HepG2 (cell line): ENCODE measurements at regions not wholly inside any gene's neighbourhood (a gene's known extent, or its start where the extent isn't known, plus 50 kb on each side); places are given as distances from the start of the nearest gene placed in this dataset.

Experiments used
- ATAC-seq: fragments of 200-7000 bp; cut with Tn5 transposase; 3 replicates; pipeline ENCODE4 v1.9.1; 2020; ENCODE audit warnings: mild to moderate bottlenecking, moderate library complexity
- BruUV-seq: library from RNA; stranded (reverse); fragments of 400-500 nt; replicated peaks from 2 replicates; lab custom pipeline; 2021; lab: Mats Ljungman, UMichigan
- CTCF ChIA-PET: fragments of 300-600 bp; formaldehyde crosslinking; extraction: SDS; loops from one replicate; lab custom pipeline; 2021; ENCODE audit warnings: low total read pairs, inconsistent platforms, low intra/inter-chr PET ratio; lab: Yijun Ruan, JAX
- POLR2A ChIA-PET: fragments of 350-600 bp; sonication (Branson Sonifier 250); formaldehyde crosslinking; loops from one replicate; lab custom pipeline; 2020; ENCODE audit warnings: antibody characterized with exemption, inconsistent platforms; lab: Yijun Ruan, JAX
- DNase-seq: peaks from one replicate; pipeline ENCODE4 v3.0.0-alpha.2; 2015; ENCODE audit warnings: low spot score
- FAIRE-seq: peaks from 3 replicates; lab custom pipeline; 2011; peaks lifted over from hg19 to GRCh38; lab: Jason Lieb, UNC
- H2AFZ ChIP-seq: one replicate; pipeline ENCODE4 v1.6.1; 2011; ENCODE audit warnings: low read length, inconsistent platforms
- H3K27ac ChIP-seq: fragments of 300-600 bp; 3 replicates; pipeline ENCODE4 v1.8.0; 2011; ENCODE audit warnings: mixed run types, mild to moderate bottlenecking, mixed read lengths, low read length, inconsistent platforms; ENCODE audit not compliant: insufficient read depth; ENCODE audit errors: extremely low read length
- H3K27me3 ChIP-seq, 2 experiments: fragments of 200-600 bp in 1 of 2; 2 replicates in 1 of 2; 3 replicates in 1 of 2; pipeline versions ENCODE4 v1.6.0 to v1.8.0; 2011; ENCODE audit warnings: low read length in 2 of 2, mild to moderate bottlenecking in 2 of 2, moderate library complexity in 2 of 2, inconsistent platforms in 1 of 2; ENCODE audit not compliant: insufficient read depth in 2 of 2, control insufficient read depth in 1 of 2
- H3K36me3 ChIP-seq, 2 experiments: fragments of 200-600 bp in 1 of 2; replicated peaks in 1 of 2; 2 replicates in 1 of 2; 3 replicates in 1 of 2; pipeline versions ENCODE4 v1.5.1 to v1.8.0; 2011; ENCODE audit warnings: low read length in 2 of 2, inconsistent platforms in 1 of 2; ENCODE audit not compliant: insufficient read depth in 2 of 2, control insufficient read depth in 1 of 2
- H3K4me1 ChIP-seq: 2 replicates; pipeline ENCODE4 v1.5.1; 2012; ENCODE audit warnings: low read length, inconsistent platforms; ENCODE audit not compliant: insufficient read depth
- H3K4me2 ChIP-seq: 2 replicates; pipeline ENCODE4 v1.6.0; 2011; ENCODE audit warnings: low read depth, low read length, inconsistent platforms
- H3K4me3 ChIP-seq, 3 experiments: fragments of 200-600 bp in 1 of 3; sonication (generic), shearing (Covaris generic) in 1 of 3; replicated peaks in 1 of 3; 2 replicates each; pipeline ENCODE4 v1.5.1; 2011 to 2016; ENCODE audit warnings: low read length in 3 of 3, inconsistent platforms in 2 of 3, low read depth in 2 of 3, mild to moderate bottlenecking in 2 of 3, control low read depth in 1 of 3, mixed read lengths in 1 of 3; ENCODE audit not compliant: insufficient read depth in 1 of 3
- H3K79me2 ChIP-seq: one replicate; pipeline ENCODE4 v1.6.1; 2011; ENCODE audit warnings: low read length, inconsistent platforms; ENCODE audit not compliant: insufficient read depth
- H3K9ac ChIP-seq: 2 replicates; pipeline ENCODE4 v1.6.0; 2011; ENCODE audit warnings: mild to moderate bottlenecking, low read depth, low read length, inconsistent platforms; ENCODE audit not compliant: insufficient read depth
- H3K9me3 ChIP-seq: 2 replicates; pipeline ENCODE4 v1.5.1; 2012; ENCODE audit warnings: mild to moderate bottlenecking, low read length
- H4K20me1 ChIP-seq: 2 replicates; pipeline ENCODE4 v1.6.0; 2011; ENCODE audit warnings: inconsistent platforms, mild to moderate bottlenecking, low read length, moderate library complexity; ENCODE audit not compliant: insufficient read depth
- ARNTL ChIP-seq: sonication (generic); formaldehyde crosslinking; IDR thresholded peaks from 2 replicates; pipeline ENCODE4 v1.4.0; 2020; ENCODE audit warnings: mild to moderate bottlenecking, missing genetic modification reagents
- CENPT ChIP-seq: sonication (generic); formaldehyde crosslinking; IDR thresholded peaks from 2 replicates; pipeline ENCODE4 v1.8.0; 2022; ENCODE audit warnings: low read depth, mild to moderate bottlenecking, moderate library complexity, missing genetic modification reagents
- JDP2 ChIP-seq: sonication (generic); formaldehyde crosslinking; IDR thresholded peaks from 2 replicates; pipeline ENCODE4 v1.8.1; 2022; ENCODE audit warnings: missing genetic modification reagents, borderline replicate concordance
- MAFF ChIP-seq: IDR thresholded peaks from 2 replicates; pipeline ENCODE4 v1.6.1; 2011; ENCODE audit warnings: low read depth, low read length, improper control_type of control experiment
- NKX3-1 ChIP-seq: sonication (generic); formaldehyde crosslinking; IDR thresholded peaks from 2 replicates; pipeline ENCODE4 v1.5.0; 2020; ENCODE audit warnings: missing genetic modification reagents
- RFX5 ChIP-seq: IDR thresholded peaks from 2 replicates; pipeline ENCODE4 v1.6.1; 2011; ENCODE audit warnings: low read depth, low read length, improper control_type of control experiment
- TARDBP ChIP-seq: sonication (generic); formaldehyde crosslinking; IDR thresholded peaks from 2 replicates; pipeline ENCODE4 v1.8.0; 2022; ENCODE audit warnings: mild to moderate bottlenecking, missing genetic modification reagents
- TFAP4 ChIP-seq: sonication (generic); IDR thresholded peaks from 2 replicates; pipeline ENCODE4 v1.6.1; 2016; ENCODE audit warnings: low read depth, borderline replicate concordance
- XRCC5 ChIP-seq: fragments of 200-400 bp; formaldehyde crosslinking; optimal IDR thresholded peaks from 2 replicates; pipeline ENCODE3; 2017; ENCODE audit warnings: mild to moderate bottlenecking, low read length
- ZMYM3 ChIP-seq: sonication (generic); formaldehyde crosslinking; IDR thresholded peaks from 2 replicates; pipeline ENCODE4 v1.5.1; 2020; ENCODE audit warnings: mild to moderate bottlenecking, missing genetic modification reagents
- ZNF3 ChIP-seq: IDR thresholded peaks from 2 replicates; pipeline ENCODE4 v1.7.0; 2017; ENCODE audit warnings: inconsistent platforms
- ZNF343 ChIP-seq: sonication (generic); formaldehyde crosslinking; IDR thresholded peaks from 2 replicates; pipeline ENCODE4 v1.4.0; 2020; ENCODE audit warnings: mild to moderate bottlenecking, missing genetic modification reagents
- ZNF614 ChIP-seq: IDR thresholded peaks from 2 replicates; pipeline ENCODE4 v1.6.1; 2018; ENCODE audit warnings: missing biosample characterization, missing genetic modification reagents, inconsistent platforms, borderline replicate concordance
- WGBS: methylation state at CpG from one replicate; pipeline ENCODE4 v1.1.6; 2017; ENCODE audit warnings: low lambda C conversion rate; 5-methylcytosine and 5-hydroxymethylcytosine counted together
- in situ Hi-C: cut with HindIII; loops from 2 replicates; pipeline ENCODE4 v1.10.0; 2017; ENCODE audit warnings: low pct_unique_long_range_greater_than_20kb; ENCODE audit not compliant: extremely low pct_ligation_motif_present
- intact Hi-C: fragments of 100-400 bp; cut with micrococcal nuclease; formaldehyde crosslinking; loops from one replicate; pipeline ENCODE4 v1.10.0; 2022; ENCODE audit not compliant: unreplicated experiment
- TF ChIP-seq, protein P1 (sequence below): sonication (generic); formaldehyde crosslinking; conservative IDR thresholded peaks from 2 replicates; pipeline ENCODE4 v1.8.0; 2022; ENCODE audit warnings: low read depth, missing genetic modification reagents

DNA sequence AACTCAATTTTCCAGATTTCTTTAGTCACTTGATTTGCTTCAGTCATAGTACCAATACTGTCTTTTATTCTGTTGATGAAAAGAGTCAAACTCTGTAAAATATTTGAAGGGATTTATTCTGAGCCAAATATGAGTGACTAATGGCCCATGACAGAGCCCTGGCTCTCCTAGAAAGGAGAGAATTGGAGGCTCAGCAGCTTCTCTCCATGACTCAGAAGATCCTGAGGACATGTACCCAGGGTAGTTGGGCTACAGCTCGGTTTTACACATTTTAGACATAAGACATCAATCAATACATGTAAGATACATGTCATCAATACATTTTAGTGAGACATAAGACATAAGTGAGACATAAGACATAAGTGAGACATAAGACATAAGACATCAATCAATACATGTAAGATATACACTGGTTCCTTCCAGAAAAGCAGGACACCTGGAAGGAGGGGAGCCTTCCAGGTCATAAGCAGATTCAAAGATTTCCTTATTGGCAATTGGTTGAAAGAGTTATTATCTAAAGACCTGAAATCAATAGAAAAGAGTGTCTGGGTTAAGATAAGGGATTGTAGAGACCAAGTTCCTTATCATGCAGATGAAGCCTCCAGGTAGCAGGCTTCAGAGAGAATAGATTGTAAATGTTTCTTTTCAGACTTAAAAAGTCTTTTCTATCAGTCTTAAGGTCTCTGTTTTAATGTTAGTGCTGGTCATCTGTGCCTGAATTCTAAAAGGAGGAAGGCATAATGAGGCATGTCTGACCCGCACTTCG, 179.8 kb upstream of the RFC3 start:
- H2AFZ ChIP-seq, result no peak overlapping the region
- H3K36me3 ChIP-seq, result no peaks in the 10 kb centered on the region
- H3K4me1 ChIP-seq, result peaks cover 83% of the 10 kb centered on the region
- H3K9me3 ChIP-seq, result no peaks in the 10 kb centered on the region
- in situ Hi-C loops, result no loop called here
- no peak for TF ChIP-seq JDP2 (CRISPR knock-in tag)
- no peak for TF ChIP-seq TARDBP (CRISPR knock-in tag)
- TF ChIP-seq ZNF343 (CRISPR knock-in tag), result no peak
- TF ChIP-seq, protein P1, sequence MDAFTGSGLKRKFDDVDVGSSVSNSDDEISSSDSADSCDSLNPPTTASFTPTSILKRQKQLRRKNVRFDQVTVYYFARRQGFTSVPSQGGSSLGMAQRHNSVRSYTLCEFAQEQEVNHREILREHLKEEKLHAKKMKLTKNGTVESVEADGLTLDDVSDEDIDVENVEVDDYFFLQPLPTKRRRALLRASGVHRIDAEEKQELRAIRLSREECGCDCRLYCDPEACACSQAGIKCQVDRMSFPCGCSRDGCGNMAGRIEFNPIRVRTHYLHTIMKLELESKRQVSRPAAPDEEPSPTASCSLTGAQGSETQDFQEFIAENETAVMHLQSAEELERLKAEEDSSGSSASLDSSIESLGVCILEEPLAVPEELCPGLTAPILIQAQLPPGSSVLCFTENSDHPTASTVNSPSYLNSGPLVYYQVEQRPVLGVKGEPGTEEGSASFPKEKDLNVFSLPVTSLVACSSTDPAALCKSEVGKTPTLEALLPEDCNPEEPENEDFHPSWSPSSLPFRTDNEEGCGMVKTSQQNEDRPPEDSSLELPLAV (CRISPR knock-in tag), result no peak
- TF ChIP-seq ZMYM3 (CRISPR knock-in tag), result no peak
- TF ChIP-seq RFX5, result no peak
- TF ChIP-seq CENPT (CRISPR knock-in tag), result no peak
- no peak for TF ChIP-seq NKX3-1
- TF ChIP-seq ZNF614 (CRISPR knock-in tag), result no peak
- no peak for TF ChIP-seq XRCC5
- TF ChIP-seq ARNTL (CRISPR knock-in tag), result no peak
- no peak for TF ChIP-seq MAFF
- TF ChIP-seq ZNF3, result no peak
- TF ChIP-seq TFAP4, result no peak
- TF ChIP-seq, all 625 proteins: peak for 0
- WGBS, result 100% methylated on average over 3 of the region's 3 CpGs
- intact Hi-C loops, result no loop called here
- no TSS peak for BruUV-seq
- CTCF ChIA-PET, result no interaction called here
- H3K79me2 ChIP-seq, result peaks cover 7% of the 10 kb centered on the region
- peak overlapping the region; percentile 16 for H3K27ac ChIP-seq
- H3K9ac ChIP-seq, result no peak overlapping the region
- H3K4me3 ChIP-seq, result no peak overlapping the region
- POLR2A ChIA-PET, result no interaction called here
- FAIRE-seq (no peak), DNase-seq (no peak), ATAC-seq (no peak)
- no peak overlapping the region for H3K4me2 ChIP-seq
- H3K27me3 ChIP-seq, result no peaks in the 10 kb centered on the region
- H4K20me1 ChIP-seq, result no peaks in the 10 kb centered on the region
